DMS 273 treated with DMSO at 0.1 percent for 48 hours (cell line): ENCODE measurements at regions not wholly inside any gene's neighbourhood (a gene's known extent, or its start where the extent isn't known, plus 50 kb on each side); places are given as distances from the start of the nearest gene placed in this dataset.

Experiments used
- DNase-seq: peaks from one replicate; lab custom pipeline; 2025; lab: John Stamatoyannopoulos, UW

DNA sequence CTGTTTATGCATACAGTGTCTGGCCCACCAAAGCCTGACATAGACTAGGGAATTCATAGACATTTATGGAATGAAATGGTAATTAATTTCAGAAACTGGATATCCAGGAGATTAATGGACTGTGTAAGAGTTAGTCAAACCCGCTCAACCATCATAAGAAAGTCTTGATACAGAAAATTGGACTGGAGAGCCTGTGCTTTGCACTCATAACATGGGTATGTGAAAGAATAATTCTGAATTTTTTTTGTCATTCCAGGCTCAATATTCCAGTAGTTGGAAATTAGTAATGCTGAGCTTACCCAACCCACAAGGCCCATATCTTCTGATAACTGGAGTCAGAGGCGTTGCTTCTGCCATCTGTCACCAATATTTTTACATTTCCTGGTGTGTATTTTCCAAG lies 799.7 kb upstream of the IGFBP3 start:
- DNase-seq = no peak

DNA sequence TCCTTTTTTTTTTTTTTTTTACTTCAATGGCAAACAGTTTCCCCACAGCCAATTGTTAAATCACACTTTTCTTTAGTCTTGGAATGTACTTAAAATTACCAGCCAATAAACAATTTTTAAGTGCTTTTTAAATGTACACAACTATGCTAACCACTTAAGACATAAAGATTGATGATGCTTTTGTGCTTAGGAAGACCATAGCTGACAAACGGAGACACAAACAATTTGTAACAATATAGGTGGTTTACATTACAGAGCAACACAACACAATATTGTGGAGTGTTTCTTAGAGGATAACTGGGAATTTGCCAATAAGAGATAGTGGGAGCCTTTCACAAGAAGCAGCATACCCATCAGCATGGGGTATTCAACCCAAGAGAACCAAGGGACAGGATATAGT lies 798.5 kb upstream of the IGFBP3 start:
- no peak for DNase-seq

DNA sequence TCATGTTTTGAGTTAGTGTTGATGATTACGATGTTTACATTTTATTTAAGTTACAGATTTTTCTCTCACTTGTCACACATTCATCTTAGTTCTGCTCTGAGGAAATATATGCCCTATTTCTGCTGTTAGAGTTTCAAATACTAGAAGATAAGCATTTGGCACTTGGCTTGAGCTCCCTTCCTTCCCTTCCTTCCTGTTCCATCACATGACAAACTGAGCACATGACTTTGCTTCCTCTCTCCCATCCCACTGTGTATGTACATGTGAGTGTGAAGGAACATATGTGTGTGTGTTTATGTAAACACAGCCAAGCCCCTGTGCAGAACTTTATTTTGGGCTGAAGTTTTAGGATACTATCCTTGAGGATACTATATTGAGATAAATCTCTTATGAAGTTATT lies 795.9 kb upstream of the IGFBP3 start:
- no peak for DNase-seq

DNA sequence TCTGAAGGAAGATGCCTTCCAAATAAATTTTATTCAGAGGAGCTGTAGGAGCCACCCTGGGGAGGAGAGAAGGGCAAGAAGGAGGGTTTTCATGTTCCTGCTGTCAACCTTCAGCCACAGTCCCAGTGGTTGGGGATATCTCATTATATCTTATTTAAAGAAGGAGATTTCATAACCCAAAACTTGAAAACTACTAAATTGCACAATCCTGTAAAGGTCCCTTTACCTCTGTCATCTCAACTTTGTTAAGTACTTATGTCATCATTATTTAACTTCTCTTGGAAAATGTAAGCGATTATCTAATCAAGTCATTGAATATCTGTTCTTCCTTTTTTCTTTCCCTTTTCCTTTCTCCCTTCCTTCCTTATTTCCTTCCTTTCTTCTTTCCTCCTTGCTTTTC lies 794.5 kb upstream of the IGFBP3 start:
- no peak for DNase-seq

DNA sequence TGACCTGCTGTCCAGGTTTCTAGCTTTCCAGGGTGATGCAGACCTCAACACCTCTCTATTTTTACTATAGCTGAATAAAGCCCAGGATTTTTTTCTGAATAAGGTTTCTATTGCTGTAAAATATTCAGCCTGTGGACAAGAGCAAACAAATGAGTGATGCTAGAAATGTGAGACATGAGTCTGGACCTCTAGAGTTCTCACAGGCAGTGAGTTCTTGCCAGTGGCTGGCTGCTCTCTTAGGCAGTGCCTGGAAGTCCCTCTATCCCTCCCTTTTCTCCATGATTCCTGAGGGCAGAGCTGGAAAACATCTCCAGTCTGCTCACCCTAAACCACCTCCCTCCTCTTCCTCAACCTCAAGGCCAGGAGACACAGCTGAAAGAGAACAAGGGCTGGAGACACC lies 793.8 kb upstream of the IGFBP3 start:
- DNase-seq = no peak

DNA sequence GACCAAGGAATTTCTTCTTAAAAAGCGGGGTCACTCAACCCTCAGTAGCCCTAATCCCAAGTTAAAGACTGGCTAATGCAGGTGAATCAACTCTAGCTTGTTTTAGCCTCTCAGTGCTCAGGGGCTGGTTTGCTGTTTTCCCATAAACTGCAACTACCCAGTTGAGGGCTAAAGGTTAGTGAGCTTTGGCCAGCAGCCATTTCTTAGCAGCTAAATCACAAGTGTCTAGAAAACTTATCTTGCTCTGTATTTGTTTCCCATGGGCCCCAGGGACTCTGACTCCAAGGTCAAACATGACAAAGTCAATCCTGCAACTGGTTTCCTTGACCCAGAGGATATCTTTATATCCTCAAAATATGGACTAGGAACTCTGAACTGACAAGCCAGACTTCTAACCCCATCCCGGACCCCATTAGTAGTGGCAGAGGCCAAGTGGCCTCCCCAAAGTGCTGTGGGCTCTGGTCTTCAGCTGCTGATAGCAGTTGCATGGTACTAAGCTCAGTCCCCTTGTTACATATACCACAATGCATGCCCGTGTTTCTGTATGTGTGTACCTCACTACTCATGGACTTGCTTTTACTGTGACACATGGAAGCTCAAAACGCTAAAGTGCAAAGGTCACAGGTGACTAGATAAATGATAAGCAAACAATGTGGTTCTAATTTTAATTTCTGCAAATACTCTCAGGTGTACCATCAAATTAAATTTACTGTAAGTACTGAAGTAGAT lies 793.0 kb upstream of the IGFBP3 start:
- no peak for DNase-seq

DNA sequence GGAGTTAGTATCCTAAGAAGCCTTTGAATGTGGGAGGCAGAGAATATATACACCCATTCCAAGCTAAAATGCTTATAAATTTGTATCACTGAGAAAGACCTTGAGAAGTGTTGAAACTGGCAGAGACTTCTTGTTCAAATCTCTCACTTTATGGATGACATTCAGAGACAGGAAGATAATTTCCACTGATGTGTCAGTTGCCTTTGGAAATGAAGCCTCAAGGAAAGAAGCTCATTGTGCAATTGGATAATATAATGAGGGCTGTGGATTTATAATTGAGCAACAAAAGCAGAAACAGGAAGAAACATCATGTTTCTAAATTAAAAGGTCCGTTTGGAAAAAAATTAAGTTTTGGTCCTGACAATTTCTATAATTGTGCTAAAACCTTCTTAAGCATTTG lies 789.9 kb upstream of the IGFBP3 start:
- DNase-seq = no peak

DNA sequence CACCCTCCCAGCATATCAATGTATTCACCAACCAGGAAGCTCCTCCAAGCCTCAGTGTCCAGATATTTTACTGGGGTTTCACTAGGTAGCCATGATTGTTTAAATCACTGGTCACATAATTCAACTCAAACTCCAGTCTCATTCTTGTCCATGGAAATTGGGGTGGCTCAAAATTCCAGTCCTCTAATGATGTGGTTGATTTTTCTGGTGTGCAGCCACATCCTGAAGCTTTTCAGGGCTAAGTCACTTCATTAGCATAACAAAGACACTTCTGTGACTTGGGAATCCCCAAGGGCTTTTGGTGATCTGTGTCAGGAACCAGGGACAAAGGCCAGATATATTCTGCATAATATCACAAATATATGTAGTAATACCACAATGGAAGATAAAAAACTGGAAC lies 786.9 kb upstream of the IGFBP3 start:
- DNase-seq = no peak

DNA sequence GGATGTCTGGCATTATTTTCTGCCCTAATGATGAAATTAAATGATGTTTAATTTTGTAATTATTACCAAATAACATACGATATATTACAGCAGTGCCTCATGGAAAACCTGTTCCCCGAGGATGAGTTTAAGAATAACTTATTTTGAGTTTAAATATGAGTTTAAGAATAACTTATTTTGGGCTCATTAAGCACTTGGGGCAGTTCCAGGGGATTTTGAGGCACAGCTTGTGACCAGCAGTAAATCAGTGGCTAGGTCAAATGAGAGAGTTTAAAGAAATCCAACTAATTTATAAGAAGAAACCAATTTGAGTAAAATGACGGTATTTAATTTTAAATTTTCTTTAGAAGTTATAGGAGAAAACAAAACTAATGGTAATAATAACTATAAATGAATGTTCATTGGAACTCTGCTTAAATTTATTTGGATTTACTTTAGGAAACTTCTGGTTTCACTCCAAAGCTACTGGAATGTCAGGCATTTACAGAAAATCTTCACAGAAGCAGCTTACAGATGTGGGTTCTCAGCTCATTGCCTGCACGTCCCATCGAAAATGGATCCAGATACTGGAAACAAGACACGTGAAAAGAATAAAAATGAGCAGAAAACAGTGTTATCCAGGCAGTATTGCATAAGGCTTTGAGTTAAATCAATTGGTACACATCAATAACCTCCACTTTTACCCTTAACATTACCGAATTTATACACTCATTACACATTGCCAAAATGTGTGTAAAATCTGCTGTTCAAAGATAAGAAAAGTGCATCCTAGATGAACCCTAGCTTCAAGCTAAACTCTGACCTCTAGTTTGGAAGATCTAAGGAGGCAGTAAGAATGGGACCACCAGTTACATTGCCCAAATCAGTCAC lies 784.5 kb upstream of the IGFBP3 start:
- DNase-seq = no peak

DNA sequence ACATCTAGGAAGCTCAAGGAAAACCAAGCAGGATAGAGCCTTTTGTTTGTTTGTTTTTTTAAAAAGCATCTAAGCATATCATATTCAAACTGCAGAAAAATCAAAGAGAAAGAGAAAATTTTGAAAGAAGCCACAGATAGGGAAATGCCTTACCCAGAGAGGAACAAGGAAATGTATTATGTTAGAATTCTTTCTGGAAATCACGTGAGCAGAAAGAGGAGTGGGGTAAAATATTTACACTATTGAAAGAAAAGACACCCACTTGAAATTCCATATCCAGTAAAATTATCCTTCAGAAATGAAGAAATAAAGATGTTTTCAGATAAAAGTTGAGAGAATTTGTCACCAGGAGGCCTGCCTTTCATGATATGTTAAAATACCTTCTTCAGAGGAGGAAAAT lies 775.7 kb upstream of the IGFBP3 start:
- DNase-seq = no peak

DNA sequence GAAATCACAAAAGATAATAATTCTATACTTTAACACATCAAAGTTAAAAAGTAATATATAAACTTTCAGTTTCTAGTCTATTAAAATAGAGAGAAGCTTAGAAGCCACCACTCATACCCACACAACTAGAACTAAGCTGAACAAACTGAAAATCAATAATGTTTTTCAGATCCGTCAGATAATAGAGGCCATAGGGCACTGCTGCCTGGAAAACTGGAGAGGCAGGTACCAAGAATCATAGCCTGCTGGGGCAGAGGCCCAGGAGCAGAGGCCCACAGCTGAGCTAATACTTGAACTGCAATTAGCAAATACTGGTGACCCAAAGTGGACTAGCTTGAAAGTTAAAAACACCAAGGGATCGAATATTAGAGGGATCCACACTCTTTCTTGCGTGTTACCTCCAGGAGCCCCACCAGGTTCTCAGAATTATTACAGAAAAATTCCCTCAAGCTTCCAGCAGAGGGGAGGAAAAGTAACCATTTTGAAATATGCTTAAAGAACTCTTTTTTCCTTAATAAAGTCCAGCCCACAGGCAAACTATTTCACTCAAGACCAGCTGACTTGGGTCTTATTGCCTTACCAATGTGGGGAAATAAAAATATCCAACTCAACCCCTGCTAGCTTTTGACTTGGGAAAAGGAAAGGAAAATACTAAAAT lies 774.1 kb upstream of the IGFBP3 start:
- DNase-seq = no peak

DNA sequence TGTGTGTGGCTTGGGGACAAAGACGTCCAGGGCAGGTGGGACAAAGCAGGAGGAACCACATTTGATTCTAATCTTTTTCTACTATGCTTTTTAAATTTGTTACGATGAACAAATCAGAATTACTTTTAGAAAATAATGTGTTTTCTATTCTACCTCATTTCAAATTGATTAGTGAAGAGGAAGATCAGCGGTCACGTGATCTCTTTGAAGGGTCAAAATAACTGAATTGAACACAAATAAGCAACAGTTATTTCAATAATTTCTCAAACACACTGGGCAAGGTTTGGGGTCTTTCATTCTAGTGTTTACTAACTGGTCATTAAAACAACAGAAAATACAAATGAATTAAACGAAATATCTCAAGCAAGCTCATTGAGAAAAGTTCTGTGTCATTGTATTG lies 773.0 kb upstream of the IGFBP3 start:
- DNase-seq = no peak

DNA sequence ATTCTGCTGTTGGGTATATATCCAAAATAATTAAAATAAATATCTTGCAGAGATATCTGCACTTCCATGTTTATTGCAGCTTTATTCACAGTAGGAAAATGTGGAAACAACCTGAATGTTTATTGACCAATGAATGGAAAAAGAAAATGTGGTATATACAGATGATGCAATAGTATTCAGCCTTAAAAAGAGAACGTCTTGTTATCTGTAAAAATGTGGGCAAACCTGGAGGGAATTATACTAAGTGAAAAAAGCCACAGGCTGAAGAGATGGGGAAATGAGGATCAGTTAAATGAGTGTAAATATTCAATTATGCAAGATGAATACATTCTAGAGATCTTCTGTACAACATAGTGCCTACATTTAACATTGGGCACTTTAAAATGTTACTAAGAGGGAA lies 766.1 kb upstream of the IGFBP3 start:
- DNase-seq = no peak

DNA sequence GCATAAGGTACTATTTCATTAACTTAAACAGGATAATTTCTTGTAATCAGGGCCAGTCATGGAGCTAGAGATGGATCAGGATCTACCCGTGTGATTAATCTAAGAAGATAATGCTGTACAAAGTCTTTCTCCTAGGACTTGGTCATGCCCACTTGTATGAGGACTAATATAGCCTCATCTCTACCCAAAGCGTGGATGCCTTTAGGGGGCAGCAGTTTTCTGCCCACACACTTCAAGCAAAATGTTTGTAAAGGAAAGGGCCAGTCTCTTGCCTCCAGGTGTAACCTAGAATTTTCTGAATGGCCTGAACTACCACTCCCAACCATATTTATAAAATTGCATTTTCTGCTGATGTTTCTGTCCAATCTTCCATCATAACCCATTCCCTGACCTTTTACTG lies 764.0 kb upstream of the IGFBP3 start:
- no peak for DNase-seq

DNA sequence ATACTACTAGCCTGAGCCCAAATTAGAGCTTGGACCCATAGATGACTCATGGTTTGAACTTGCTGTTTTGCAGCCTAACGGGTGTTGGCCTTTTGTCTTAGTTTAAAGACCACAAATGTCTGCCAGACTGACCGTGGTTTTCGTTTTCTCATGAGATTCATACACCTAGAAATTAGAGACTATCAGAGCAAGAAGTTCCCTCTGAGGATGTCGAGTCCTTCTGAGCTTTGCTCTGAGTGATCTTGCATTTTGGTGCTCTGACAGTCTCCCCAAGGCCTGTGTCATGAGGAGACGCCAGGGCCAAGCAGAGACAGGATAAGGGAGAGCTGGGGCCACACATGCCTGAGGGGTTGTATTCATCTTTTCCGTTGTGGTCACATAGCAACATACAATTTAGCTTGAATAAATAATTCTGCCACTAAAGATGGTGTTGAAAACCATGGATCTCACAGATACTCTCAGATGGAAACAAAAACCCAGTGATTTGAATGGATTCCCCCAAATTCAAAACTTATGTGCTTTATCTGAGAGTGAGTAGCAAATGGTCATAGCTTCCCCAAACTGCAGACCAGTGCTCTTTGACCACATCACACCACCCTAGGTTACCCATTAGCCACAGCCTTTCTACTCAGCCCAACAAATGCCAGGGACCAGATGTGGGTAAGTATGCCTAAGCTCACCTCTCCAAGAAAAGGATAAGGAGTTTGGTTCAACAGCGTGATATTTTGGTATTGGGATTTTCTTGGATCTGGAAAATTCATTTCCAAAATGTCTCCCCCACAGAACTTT lies 762.0 kb upstream of the IGFBP3 start:
- no peak for DNase-seq

DNA sequence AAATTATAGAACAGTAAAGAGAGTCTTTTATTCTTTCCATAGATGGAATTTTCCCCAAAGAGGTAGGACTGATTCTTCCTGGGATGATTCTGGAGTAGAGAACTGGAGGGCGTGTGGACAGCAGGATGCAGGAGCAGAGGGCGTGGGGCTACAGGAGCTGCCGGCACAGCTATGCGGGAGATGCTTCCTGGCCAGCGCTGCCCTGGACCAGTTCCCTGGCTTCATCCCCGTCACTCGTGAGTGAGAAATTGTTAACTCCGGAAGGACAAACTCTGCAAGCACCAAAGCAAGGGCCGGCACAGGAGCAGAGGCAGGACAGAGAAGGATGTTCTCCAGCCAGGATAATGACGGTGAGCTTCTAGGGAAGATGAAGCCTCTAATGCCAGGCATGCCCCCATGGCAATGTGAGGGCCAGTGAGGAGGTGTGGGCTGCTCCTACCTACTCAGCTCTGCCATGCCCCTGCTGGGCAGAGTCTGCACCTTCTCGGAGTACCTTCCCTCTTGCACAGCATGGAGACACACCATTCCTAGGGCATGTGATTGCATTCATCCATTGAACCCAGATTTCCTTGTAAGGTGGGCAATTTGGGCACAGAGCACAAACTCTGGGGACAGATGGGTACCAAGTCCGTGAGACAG lies 760.9 kb upstream of the IGFBP3 start:
- DNase-seq = no peak

DNA sequence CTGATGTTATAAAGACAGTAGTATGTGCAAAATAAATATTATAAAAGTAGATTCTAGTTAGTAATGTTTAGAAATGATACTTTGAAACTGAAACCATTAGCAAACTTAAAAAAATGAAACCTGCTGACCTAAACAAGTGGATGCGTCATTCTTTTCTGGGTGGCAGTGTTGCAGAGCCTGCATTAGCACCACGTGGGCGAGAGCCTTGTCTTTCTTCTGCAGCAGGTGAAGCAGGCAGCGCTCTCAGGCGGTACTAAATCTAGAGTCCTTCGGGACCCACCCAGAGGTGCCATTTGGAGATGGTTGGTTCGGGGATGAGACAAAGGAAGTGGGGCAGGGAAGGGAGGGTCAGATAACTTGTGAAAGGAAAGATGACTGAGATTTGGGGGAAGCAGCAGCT lies 759.1 kb upstream of the IGFBP3 start:
- no peak for DNase-seq

DNA sequence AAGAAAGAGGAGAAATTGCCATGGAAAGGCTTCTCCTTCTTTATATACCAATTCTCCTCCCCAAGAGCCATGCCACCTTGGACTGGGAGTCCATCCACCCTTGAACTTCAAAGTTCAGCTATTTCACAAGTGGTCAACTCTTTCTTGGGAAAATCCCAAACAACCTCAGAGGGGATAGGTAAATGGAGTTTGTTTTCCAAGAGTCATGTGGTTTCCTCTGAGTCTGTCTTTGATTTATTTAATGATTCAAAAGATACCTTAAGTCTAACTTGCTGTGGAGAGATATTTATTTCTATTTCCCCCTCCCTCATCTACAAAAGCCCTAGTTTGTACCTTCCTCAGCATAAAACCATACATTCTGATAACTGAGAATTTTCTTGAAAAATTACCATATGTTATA lies 758.6 kb upstream of the IGFBP3 start:
- DNase-seq = no peak

DNA sequence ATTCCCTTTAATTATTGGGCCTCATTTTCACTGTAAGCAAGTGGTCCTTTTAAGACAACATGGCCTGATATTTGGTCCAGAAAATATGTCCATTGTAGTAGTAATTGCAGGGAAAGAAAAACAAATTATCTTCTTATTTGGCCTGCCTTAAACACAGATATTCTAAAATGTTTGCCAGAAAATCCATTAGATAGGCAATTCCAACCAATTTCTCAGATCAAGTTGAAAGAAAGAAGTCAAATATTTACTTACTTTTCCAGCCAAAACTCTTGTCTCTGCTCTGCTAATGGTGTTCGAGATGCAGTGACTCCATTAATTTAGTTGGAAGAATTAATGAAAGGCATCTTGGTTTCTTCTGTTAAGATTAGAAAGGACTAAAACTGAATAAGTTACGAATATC lies 757.3 kb upstream of the IGFBP3 start:
- DNase-seq = no peak

DNA sequence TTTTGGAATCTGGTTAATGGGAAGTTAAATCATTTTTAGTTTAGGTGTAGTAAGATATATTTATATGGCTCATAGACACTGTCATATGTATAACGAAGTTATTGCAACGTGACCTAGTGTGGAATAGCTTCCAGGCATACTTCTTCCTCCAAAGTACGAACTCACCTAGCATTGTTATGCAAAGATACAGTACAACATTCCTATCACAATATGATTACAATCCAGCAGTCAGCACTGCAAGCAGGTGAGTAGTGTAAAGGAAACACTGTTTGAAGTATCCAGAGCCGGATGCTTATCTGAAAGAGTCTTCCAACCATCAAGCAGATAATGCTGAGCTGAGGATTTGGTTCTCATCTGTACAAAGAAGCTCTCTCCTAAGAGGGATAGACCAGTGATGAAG lies 754.4 kb upstream of the IGFBP3 start:
- DNase-seq = no peak

DNA sequence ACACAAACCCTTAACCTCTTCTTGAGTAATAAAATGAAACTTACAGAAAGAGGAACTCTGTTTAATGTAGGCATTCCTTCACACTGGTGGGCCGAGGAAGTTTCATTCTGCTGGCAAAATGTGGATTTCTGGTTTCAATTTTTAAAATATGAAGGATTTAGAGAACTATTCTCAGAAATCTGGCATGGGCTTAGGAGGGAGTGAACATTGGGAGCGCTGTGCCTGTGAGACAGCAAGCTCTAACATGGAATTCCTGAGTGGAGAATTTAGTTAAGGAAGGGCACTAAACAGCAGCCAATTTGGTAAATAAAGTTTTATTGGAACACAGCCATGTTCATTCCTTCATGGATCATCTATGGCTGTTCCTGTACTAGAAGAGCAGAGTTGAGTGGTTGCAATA lies 751.8 kb upstream of the IGFBP3 start:
- DNase-seq = no peak
